A204.1 (cell line): ENCODE measurements at regions not wholly inside any gene's neighbourhood (a gene's known extent, or its start where the extent isn't known, plus 50 kb on each side); places are given as distances from the start of the nearest gene placed in this dataset.
A peak's percentile ranks its signal among the peaks of the same experiment; 100 is the strongest.
"Not testable (repeated sequence)": the region's sequence is repeated elsewhere in the genome, so short reads cannot be mapped to it uniquely, and the experiment has no call there.

Source experiments
- FAIRE-seq: peaks from 2 replicates; lab custom pipeline; 2012; peaks lifted over from hg19 to GRCh38; lab: Jason Lieb, UNC

GRCh38 chr7:12004581-12004980, 172.6 kb upstream of the THSD7A start:
- FAIRE-seq: no peak

- FAIRE-seq: no peak
Observed at GRCh38 chr7:12007576-12007975, 175.6 kb upstream of the THSD7A start.

GRCh38 chr7:12013983-12014382, 182.0 kb upstream of the THSD7A start:
- FAIRE-seq: no peak

- no peak for FAIRE-seq
Observed at GRCh38 chr7:12016439-12016838, 184.4 kb upstream of the THSD7A start.

- FAIRE-seq: no peak
Observed at GRCh38 chr7:12017046-12017445, 185.0 kb upstream of the THSD7A start.

GRCh38 chr7:12022011-12022410, 189.1 kb upstream of the TMEM106B start:
- not testable (repeated sequence) for FAIRE-seq

GRCh38 chr7:12025246-12025645, 185.8 kb upstream of the TMEM106B start:
- no peak for FAIRE-seq

- FAIRE-seq: no peak
Observed at GRCh38 chr7:12028508-12028907, 182.6 kb upstream of the TMEM106B start.

GRCh38 chr7:12030116-12030515, 181.0 kb upstream of the TMEM106B start:
- no peak for FAIRE-seq

- FAIRE-seq: no peak
Observed at GRCh38 chr7:12031186-12031585, 179.9 kb upstream of the TMEM106B start.

GRCh38 chr7:12031638-12032037, 179.5 kb upstream of the TMEM106B start:
- no peak for FAIRE-seq

- FAIRE-seq: no peak
Observed at GRCh38 chr7:12032146-12032545, 178.9 kb upstream of the TMEM106B start.

- FAIRE-seq: not testable (repeated sequence)
Observed at GRCh38 chr7:12043457-12043856, 167.6 kb upstream of the TMEM106B start.

GRCh38 chr7:12052211-12052610, 158.9 kb upstream of the TMEM106B start:
- FAIRE-seq: no peak

- FAIRE-seq: no peak
Observed at GRCh38 chr7:12053561-12053960, 157.5 kb upstream of the TMEM106B start.

GRCh38 chr7:12054830-12055229, 156.3 kb upstream of the TMEM106B start:
- FAIRE-seq: no peak

- no peak for FAIRE-seq
Observed at GRCh38 chr7:12056381-12056780, 154.7 kb upstream of the TMEM106B start.

- FAIRE-seq: no peak
Observed at GRCh38 chr7:12056977-12057376, 154.1 kb upstream of the TMEM106B start.

GRCh38 chr7:12062062-12062461, 149.0 kb upstream of the TMEM106B start:
- no peak for FAIRE-seq

- no peak for FAIRE-seq
Observed at GRCh38 chr7:12064586-12065127, 146.4 kb upstream of the TMEM106B start.

GRCh38 chr7:12066004-12066403, 145.1 kb upstream of the TMEM106B start:
- no peak for FAIRE-seq

- FAIRE-seq: no peak
Observed at GRCh38 chr7:12066521-12066920, 144.6 kb upstream of the TMEM106B start.

GRCh38 chr7:12067156-12067831, 143.8 kb upstream of the TMEM106B start:
- FAIRE-seq: peak; percentile 43

- FAIRE-seq: no peak
Observed at GRCh38 chr7:12069757-12070156, 141.3 kb upstream of the TMEM106B start.
